ENCODE measurements at regions not wholly inside any gene's neighbourhood (a gene's known extent, or its start where the extent isn't known, plus 50 kb on each side); places are given as distances from the start of the nearest gene placed in this dataset.
"Not testable (repeated sequence)": the region's sequence is repeated elsewhere in the genome, so short reads cannot be mapped to it uniquely, and the experiment has no call there.

DNA sequence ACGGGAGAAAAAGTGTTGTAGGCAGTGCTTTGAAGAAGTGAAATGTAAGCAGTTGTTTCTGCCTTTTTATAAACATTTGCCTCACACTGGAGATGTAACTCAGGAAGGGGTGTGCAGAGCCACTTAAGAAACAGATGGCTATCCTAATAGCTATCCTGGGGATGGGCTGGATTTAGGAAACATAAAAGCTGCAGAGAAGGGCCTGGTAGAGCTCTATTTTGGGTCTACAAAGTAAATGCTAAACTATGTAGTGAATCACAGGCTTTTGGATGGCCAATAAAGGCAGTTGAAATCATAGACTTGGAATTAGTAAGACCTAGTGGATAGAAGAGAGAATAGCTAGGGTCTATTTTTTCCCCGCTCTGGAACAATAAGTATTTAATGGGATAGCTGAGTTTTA lies 79.9 kb upstream of the AGR3 start:
- no peak overlapping the region for H3K4me2 ChIP-seq (ENCODE audit: low read length)
- no peak overlapping the region for H3K27ac ChIP-seq (ENCODE audit: low read depth, low read length)
- H3K36me3 ChIP-seq (ENCODE audit: insufficient read depth, low read length), result no peaks in the 10 kb centered on the region
- no peak overlapping the region for H3K9ac ChIP-seq (ENCODE audit: low read length)
- no peak overlapping the region for H3K4me3 Mint-ChIP-seq (ENCODE audit: unreplicated experiment)
- peaks cover 6% of the 10 kb centered on the region for H3K4me1 Mint-ChIP-seq (ENCODE audit: low read depth, unreplicated experiment)
- FAIRE-seq, result peak; percentile 73
- H4K20me1 ChIP-seq (ENCODE audit: insufficient read depth, low read length), result no peaks in the 10 kb centered on the region
- H3K4me1 ChIP-seq (ENCODE audit: insufficient read depth, low read length), result no peaks in the 10 kb centered on the region
- peak; percentile 56 for DNase-seq (ENCODE audit: low read depth)
- H3K4me3 ChIP-seq (ENCODE audit: insufficient read depth, low read depth, low read length), result no peak overlapping the region
- no peaks in the 10 kb centered on the region for H3K9me3 ChIP-seq (ENCODE audit: insufficient read depth, low read depth, low read length)
- H3K27me3 Mint-ChIP-seq (ENCODE audit: low read depth, unreplicated experiment), result no peaks in the 10 kb centered on the region
- no peaks in the 10 kb centered on the region for H3K79me2 ChIP-seq (ENCODE audit: insufficient read depth, low read length)
- no peaks in the 10 kb centered on the region for H3K27me3 ChIP-seq (ENCODE audit: insufficient read depth, low read length)
- H3K36me3 Mint-ChIP-seq (ENCODE audit: low read depth, unreplicated experiment), result peaks cover 2% of the 10 kb centered on the region
- H2AFZ ChIP-seq (ENCODE audit: low read depth, low read length), result no peak overlapping the region
- TF ChIP-seq EZH2 (IDR thresholded peaks at IDR 0.05; ENCODE audit: insufficient read depth, low read length), result no peak
- TF ChIP-seq, protein P1, sequence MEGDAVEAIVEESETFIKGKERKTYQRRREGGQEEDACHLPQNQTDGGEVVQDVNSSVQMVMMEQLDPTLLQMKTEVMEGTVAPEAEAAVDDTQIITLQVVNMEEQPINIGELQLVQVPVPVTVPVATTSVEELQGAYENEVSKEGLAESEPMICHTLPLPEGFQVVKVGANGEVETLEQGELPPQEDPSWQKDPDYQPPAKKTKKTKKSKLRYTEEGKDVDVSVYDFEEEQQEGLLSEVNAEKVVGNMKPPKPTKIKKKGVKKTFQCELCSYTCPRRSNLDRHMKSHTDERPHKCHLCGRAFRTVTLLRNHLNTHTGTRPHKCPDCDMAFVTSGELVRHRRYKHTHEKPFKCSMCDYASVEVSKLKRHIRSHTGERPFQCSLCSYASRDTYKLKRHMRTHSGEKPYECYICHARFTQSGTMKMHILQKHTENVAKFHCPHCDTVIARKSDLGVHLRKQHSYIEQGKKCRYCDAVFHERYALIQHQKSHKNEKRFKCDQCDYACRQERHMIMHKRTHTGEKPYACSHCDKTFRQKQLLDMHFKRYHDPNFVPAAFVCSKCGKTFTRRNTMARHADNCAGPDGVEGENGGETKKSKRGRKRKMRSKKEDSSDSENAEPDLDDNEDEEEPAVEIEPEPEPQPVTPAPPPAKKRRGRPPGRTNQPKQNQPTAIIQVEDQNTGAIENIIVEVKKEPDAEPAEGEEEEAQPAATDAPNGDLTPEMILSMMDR (IDR thresholded peaks at IDR 0.05; ENCODE audit: insufficient read depth, low read depth, low read length), result no peak
- peaks cover 6% of the 10 kb centered on the region for H3K9me3 Mint-ChIP-seq (ENCODE audit: unreplicated experiment)
- H3K27ac Mint-ChIP-seq (ENCODE audit: unreplicated experiment), result no peak overlapping the region

DNA sequence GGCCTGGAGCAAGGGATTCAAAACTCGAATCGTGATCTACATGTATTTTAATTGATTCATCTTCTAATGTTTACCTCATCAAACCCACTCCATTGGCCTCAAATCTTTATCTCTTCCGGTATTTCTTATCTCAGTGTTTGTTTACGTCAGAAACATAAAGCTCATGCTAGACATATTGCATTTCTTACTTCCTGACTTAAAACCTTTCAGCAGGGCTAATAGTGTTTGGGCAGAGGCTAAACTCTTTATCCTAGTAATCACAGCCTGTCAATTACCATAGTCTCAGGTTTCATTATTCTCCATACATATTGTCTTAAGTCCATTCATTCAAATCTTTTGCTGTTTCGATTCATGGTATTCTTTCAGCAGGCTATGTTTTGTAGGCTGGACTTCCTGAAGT lies 81.3 kb upstream of the AGR3 start:
- DNase-seq (ENCODE audit: low read depth) (no peak), FAIRE-seq (no peak)
- Histone ChIP-seq H3K9me3 (ENCODE audit: insufficient read depth, low read depth, low read length) (no peaks in the 10 kb centered on the region), H2AFZ (ENCODE audit: low read depth, low read length) (no peak overlapping the region), H3K36me3 (ENCODE audit: insufficient read depth, low read length) (no peaks in the 10 kb centered on the region), H3K79me2 (ENCODE audit: insufficient read depth, low read length) (no peaks in the 10 kb centered on the region), H3K27ac (ENCODE audit: low read depth, low read length) (no peak overlapping the region), H4K20me1 (ENCODE audit: insufficient read depth, low read length) (no peaks in the 10 kb centered on the region), H3K4me1 (ENCODE audit: insufficient read depth, low read length) (peaks cover 9% of the 10 kb centered on the region), H3K9ac (ENCODE audit: low read length) (no peak overlapping the region), H3K27me3 (ENCODE audit: insufficient read depth, low read length) (no peaks in the 10 kb centered on the region), H3K4me2 (ENCODE audit: low read length) (no peak overlapping the region), H3K4me3 (ENCODE audit: insufficient read depth, low read depth, low read length) (no peak overlapping the region)
- Mint-ChIP-seq H3K4me3 (ENCODE audit: unreplicated experiment) (no peak overlapping the region), H3K4me1 (ENCODE audit: low read depth, unreplicated experiment) (peaks cover 9% of the 10 kb centered on the region), H3K27ac (ENCODE audit: unreplicated experiment) (no peak overlapping the region), H3K27me3 (ENCODE audit: low read depth, unreplicated experiment) (no peaks in the 10 kb centered on the region), H3K9me3 (ENCODE audit: unreplicated experiment) (peaks cover 4% of the 10 kb centered on the region), H3K36me3 (ENCODE audit: low read depth, unreplicated experiment) (peaks cover 2% of the 10 kb centered on the region)
- no peak for TF ChIP-seq EZH2 (IDR thresholded peaks at IDR 0.05; ENCODE audit: insufficient read depth, low read length)
- TF ChIP-seq, protein P1 (IDR thresholded peaks at IDR 0.05; ENCODE audit: insufficient read depth, low read depth, low read length), result no peak

DNA sequence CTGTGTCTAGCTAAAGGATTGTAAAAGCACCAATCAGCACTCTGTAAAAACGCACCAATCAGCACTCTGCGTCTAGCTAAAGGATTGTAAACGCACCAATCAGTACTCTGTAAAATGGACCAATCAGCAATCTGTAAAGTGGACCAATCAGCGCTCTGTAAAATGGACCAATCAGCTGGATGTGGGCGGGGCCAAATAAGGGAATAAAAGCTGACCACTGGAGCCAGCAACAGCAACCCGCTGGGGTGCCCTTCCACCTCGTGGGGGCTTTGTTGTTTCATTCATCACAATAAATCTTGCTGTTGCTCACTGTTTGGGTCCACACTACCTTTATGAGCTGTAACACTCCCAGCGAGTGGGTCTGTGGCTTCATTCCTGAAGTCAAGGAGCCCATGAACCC lies 83.9 kb upstream of the AGR3 start:
- H3K9ac ChIP-seq (ENCODE audit: low read length); H3K27me3 Mint-ChIP-seq (ENCODE audit: low read depth, unreplicated experiment); H3K4me3 ChIP-seq (ENCODE audit: insufficient read depth, low read depth, low read length); H3K4me1 Mint-ChIP-seq (ENCODE audit: low read depth, unreplicated experiment); H2AFZ ChIP-seq (ENCODE audit: low read depth, low read length); H3K9me3 Mint-ChIP-seq (ENCODE audit: unreplicated experiment); DNase-seq (ENCODE audit: low read depth); H3K9me3 ChIP-seq (ENCODE audit: insufficient read depth, low read depth, low read length); H3K27ac Mint-ChIP-seq (ENCODE audit: unreplicated experiment); H3K4me1 ChIP-seq (ENCODE audit: insufficient read depth, low read length); H3K79me2 ChIP-seq (ENCODE audit: insufficient read depth, low read length); H3K27ac ChIP-seq (ENCODE audit: low read depth, low read length); H3K36me3 ChIP-seq (ENCODE audit: insufficient read depth, low read length); H3K4me2 ChIP-seq (ENCODE audit: low read length); H3K36me3 Mint-ChIP-seq (ENCODE audit: low read depth, unreplicated experiment); H4K20me1 ChIP-seq (ENCODE audit: insufficient read depth, low read length); FAIRE-seq; H3K4me3 Mint-ChIP-seq (ENCODE audit: unreplicated experiment); H3K27me3 ChIP-seq (ENCODE audit: insufficient read depth, low read length): not testable (repeated sequence)
